ENCODE measurements at regions not wholly inside any gene's neighbourhood (a gene's known extent, or its start where the extent isn't known, plus 50 kb on each side); places are given as distances from the start of the nearest gene placed in this dataset.

GRCh38 chr12:124499190-124499753 lies 68.1 kb downstream of the NCOR2 start:
- Histone ChIP-seq H3K36me3 (ENCODE audit: control insufficient read depth, low read length) (peaks cover 8% of the 10 kb centered on the region), H3K4me2 (ENCODE audit: low read length) (no peak overlapping the region), H3F3A (ENCODE audit: control insufficient read depth, insufficient read depth) (no peaks in the 10 kb centered on the region), H3K79me2 (ENCODE audit: control insufficient read depth, low read length) (peaks cover 89% of the 10 kb centered on the region), H4K20me1 (ENCODE audit: control insufficient read depth, insufficient read depth, low read depth, low read length) (peaks cover 13% of the 10 kb centered on the region), H3K9me3 (ENCODE audit: control insufficient read depth, insufficient read depth, low read length) (no peaks in the 10 kb centered on the region), H3K27ac (ENCODE audit: low read depth, low read length) (no peak overlapping the region), H3K4me1 (ENCODE audit: control insufficient read depth, low read length) (peaks cover 8% of the 10 kb centered on the region), H3K4me3 (ENCODE audit: low read length) (no peak overlapping the region), H3K9me2 (replicated peaks; ENCODE audit: control insufficient read depth, low read length) (no peaks in the 10 kb centered on the region), H3K27me3 (ENCODE audit: control insufficient read depth, low read length) (no peaks in the 10 kb centered on the region)
- TF ChIP-seq EZH2phosphoT487 (IDR thresholded peaks at IDR 0.05; ENCODE audit: borderline replicate concordance, low read length) = no peak
- TF ChIP-seq CTCF (IDR thresholded peaks at IDR 0.05; ENCODE audit: low read depth, low read length, poor library complexity, severe bottlenecking) = peak; percentile 31

- Histone ChIP-seq H3K4me1 (ENCODE audit: control insufficient read depth, low read length) (peaks cover 16% of the 10 kb centered on the region), H3K79me2 (ENCODE audit: control insufficient read depth, low read length) (peaks cover 89% of the 10 kb centered on the region), H4K20me1 (ENCODE audit: control insufficient read depth, insufficient read depth, low read depth, low read length) (peaks cover 16% of the 10 kb centered on the region)
These were observed 68.9 kb downstream of the NCOR2 start for GRCh38 chr12:124498275-124499189.

GRCh38 chr12:124497658-124498057 lies 69.8 kb downstream of the NCOR2 start:
- H3K4me2 ChIP-seq (ENCODE audit: low read length) = no peak overlapping the region
- H3K9me3 ChIP-seq (ENCODE audit: control insufficient read depth, insufficient read depth, low read length) = no peaks in the 10 kb centered on the region
- H3K4me3 ChIP-seq (ENCODE audit: low read length) = no peak overlapping the region
- H4K20me1 ChIP-seq (ENCODE audit: control insufficient read depth, insufficient read depth, low read depth, low read length) = peaks cover 19% of the 10 kb centered on the region
- peaks cover 86% of the 10 kb centered on the region for H3K79me2 ChIP-seq (ENCODE audit: control insufficient read depth, low read length)
- H3F3A ChIP-seq (ENCODE audit: control insufficient read depth, insufficient read depth) = no peaks in the 10 kb centered on the region
- H3K27me3 ChIP-seq (ENCODE audit: control insufficient read depth, low read length) = no peaks in the 10 kb centered on the region
- H3K4me1 ChIP-seq (ENCODE audit: control insufficient read depth, low read length) = peaks cover 16% of the 10 kb centered on the region
- H3K27ac ChIP-seq (ENCODE audit: low read depth, low read length) = no peak overlapping the region
- H3K9me2 ChIP-seq (replicated peaks; ENCODE audit: control insufficient read depth, low read length) = no peaks in the 10 kb centered on the region
- H3K36me3 ChIP-seq (ENCODE audit: control insufficient read depth, low read length) = peaks cover 17% of the 10 kb centered on the region
- TF ChIP-seq CTCF (IDR thresholded peaks at IDR 0.05; ENCODE audit: low read depth, low read length, poor library complexity, severe bottlenecking) (no peak), EZH2phosphoT487 (IDR thresholded peaks at IDR 0.05; ENCODE audit: borderline replicate concordance, low read length) (no peak)

More at GRCh38 chr12:124498275-124499189, 68.9 kb downstream of the NCOR2 start:
- H3K36me3 ChIP-seq (ENCODE audit: control insufficient read depth, low read length) = peaks cover 14% of the 10 kb centered on the region
- H3K9me2 ChIP-seq (replicated peaks; ENCODE audit: control insufficient read depth, low read length) = no peaks in the 10 kb centered on the region
- H3K4me3 ChIP-seq (ENCODE audit: low read length) = no peak overlapping the region
- no peak overlapping the region for H3K4me2 ChIP-seq (ENCODE audit: low read length)
- TF ChIP-seq CTCF (IDR thresholded peaks at IDR 0.05; ENCODE audit: low read depth, low read length, poor library complexity, severe bottlenecking) (no peak), EZH2phosphoT487 (IDR thresholded peaks at IDR 0.05; ENCODE audit: borderline replicate concordance, low read length) (no peak)
- no peaks in the 10 kb centered on the region for H3K9me3 ChIP-seq (ENCODE audit: control insufficient read depth, insufficient read depth, low read length)
- no peaks in the 10 kb centered on the region for H3F3A ChIP-seq (ENCODE audit: control insufficient read depth, insufficient read depth)
- H3K27ac ChIP-seq (ENCODE audit: low read depth, low read length) = no peak overlapping the region
- H3K27me3 ChIP-seq (ENCODE audit: control insufficient read depth, low read length) = no peaks in the 10 kb centered on the region
